ENCODE measurements at regions not wholly inside any gene's neighbourhood (a gene's known extent, or its start where the extent isn't known, plus 50 kb on each side); places are given as distances from the start of the nearest gene placed in this dataset.

- TF ChIP-seq CTCF (IDR thresholded peaks at IDR 0.05) (no peak), POLR2A (IDR thresholded peaks at IDR 0.05) (no peak)
Measured at GRCh38 chr1:224525411-224526040, 90.6 kb upstream of the CNIH3 start.
